ENCODE measurements at regions not wholly inside any gene's neighbourhood (a gene's known extent, or its start where the extent isn't known, plus 50 kb on each side); places are given as distances from the start of the nearest gene placed in this dataset.

DNA sequence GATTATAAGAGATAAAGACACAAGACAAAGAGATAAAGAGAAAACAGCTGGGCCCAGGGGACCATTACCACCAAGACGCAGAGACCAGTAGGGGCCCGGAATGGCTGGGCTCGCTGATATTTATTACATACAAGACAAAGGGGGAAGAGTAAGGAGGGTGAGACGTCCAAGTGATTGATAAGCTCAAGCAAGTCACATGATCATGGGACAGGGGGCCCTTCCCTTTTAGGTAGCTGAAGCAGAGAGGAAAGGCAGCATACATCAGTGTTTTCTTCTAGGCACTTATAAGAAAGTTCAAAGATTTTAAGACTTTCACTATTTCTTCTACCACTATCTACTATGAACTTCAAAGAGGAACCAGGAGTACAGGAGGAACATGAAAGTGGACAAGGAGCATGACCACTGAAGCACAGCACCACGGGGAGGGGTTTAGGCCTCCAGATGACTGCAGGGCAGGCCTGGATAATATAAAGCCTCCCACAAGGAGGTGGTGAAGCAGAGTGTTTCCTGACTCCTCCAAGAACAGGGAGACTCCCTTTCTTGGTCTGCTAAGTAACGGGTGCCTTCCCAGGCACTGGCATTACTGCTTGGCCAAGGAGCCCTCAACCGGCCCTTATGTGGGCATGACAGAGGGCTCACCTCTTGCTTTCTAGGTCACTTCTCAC lies 63.9 kb upstream of the ARL4D start:
- Histone ChIP-seq H3K4me3 (no peak overlapping the region), H3K36me3 (no peaks in the 10 kb centered on the region), H3K9me3 (no peaks in the 10 kb centered on the region), H3K27me3 (no peaks in the 10 kb centered on the region), H3K4me1 (peaks cover 0 to 9% (median 0%) of the 10 kb centered on the region in 4 donors), H3K27ac (no peak overlapping the region)
- no peak for DNase-seq
- TF ChIP-seq, protein P1, sequence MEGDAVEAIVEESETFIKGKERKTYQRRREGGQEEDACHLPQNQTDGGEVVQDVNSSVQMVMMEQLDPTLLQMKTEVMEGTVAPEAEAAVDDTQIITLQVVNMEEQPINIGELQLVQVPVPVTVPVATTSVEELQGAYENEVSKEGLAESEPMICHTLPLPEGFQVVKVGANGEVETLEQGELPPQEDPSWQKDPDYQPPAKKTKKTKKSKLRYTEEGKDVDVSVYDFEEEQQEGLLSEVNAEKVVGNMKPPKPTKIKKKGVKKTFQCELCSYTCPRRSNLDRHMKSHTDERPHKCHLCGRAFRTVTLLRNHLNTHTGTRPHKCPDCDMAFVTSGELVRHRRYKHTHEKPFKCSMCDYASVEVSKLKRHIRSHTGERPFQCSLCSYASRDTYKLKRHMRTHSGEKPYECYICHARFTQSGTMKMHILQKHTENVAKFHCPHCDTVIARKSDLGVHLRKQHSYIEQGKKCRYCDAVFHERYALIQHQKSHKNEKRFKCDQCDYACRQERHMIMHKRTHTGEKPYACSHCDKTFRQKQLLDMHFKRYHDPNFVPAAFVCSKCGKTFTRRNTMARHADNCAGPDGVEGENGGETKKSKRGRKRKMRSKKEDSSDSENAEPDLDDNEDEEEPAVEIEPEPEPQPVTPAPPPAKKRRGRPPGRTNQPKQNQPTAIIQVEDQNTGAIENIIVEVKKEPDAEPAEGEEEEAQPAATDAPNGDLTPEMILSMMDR (IDR thresholded peaks at IDR 0.05): no peak
- TF ChIP-seq POLR2A (IDR thresholded peaks at IDR 0.05): no peak

DNA sequence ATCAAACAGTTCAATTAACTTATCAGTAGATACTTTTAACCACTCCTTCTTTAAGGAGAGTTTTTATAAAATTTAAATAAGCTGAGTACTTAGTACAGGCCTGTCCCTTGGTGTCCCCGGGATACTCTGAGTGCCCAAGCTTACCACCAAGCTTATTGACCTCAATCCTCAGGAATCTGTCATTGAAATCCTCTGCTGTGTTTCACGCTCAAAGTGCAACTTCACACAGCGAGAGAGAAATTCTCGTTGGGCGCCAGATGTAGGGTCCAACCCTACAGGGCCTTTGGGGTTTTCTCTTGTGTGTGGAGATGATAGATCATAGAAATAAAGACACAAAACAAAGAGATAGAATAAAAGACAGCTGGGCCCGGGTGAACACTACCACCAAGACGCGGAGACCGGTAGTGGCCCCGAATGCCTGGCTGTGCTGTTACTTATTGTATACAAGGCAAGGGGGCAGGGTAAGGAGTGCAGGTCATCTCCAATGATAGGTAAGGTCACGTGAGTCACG lies 65.3 kb upstream of the ARL4D start:
- no peak overlapping the region for H3K27ac ChIP-seq
- no peaks in the 10 kb centered on the region for H3K36me3 ChIP-seq
- no peak for DNase-seq
- H3K4me3 ChIP-seq: no peak overlapping the region
- no peaks in the 10 kb centered on the region for H3K9me3 ChIP-seq
- TF ChIP-seq, protein P1 (IDR thresholded peaks at IDR 0.05): no peak
- no peak for TF ChIP-seq POLR2A (IDR thresholded peaks at IDR 0.05)
- H3K27me3 ChIP-seq: no peaks in the 10 kb centered on the region
- H3K4me1 ChIP-seq: peaks cover 0 to 9% (median 0%) of the 10 kb centered on the region in 4 donors

- Histone ChIP-seq H3K4me1 (peaks cover 0 to 9% (median 0%) of the 10 kb centered on the region in 4 donors), H3K9me3 (no peaks in the 10 kb centered on the region), H3K27me3 (no peaks in the 10 kb centered on the region), H3K27ac (no peak overlapping the region), H3K36me3 (no peaks in the 10 kb centered on the region), H3K4me3 (no peak overlapping the region)
- no peak for DNase-seq
- TF ChIP-seq, protein P1 (IDR thresholded peaks at IDR 0.05): no peak
- no peak for TF ChIP-seq POLR2A (IDR thresholded peaks at IDR 0.05)
These were observed 66.6 kb upstream of the ARL4D start for GRCh38 chr17:43332230-43332629.

DNA sequence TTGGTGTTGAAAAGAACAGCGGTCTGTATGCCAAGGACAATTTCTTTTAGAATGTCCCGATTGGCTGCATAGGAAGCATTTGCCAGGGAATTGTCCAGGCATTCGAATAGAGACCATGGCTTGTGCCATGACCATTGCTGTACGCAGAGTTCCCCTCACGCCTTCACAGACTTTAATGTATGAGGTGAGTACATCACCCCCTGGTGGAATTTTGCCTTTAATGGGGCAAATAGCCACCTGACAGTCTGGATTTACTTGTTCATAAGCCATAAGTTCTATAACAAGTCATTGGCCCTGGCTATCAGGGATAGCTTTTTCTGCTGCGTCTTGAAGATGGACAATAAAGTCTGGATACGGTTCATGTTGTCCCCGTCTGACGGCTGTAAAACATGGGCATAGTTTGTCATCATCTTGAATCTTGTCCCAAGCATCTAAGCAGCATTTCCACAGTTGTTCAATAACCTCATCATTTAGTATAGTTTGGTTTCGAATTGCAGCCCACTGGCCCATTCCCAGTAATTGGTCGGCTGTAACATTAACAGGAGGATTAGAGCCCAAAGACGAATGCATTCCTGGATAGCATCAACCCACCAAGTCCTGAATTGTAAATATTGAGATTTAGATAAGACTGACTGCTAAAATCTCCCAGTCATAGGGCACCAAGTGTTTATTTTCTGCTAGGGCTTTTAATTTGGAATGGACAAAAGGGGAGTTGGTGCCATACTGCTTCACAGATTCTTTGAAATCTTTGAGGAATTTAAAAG lies 67.7 kb upstream of the ARL4D start:
- H3K4me1 ChIP-seq: peaks cover 0 to 9% (median 0%) of the 10 kb centered on the region in 4 donors
- DNase-seq: no peak
- no peaks in the 10 kb centered on the region for H3K27me3 ChIP-seq

DNA sequence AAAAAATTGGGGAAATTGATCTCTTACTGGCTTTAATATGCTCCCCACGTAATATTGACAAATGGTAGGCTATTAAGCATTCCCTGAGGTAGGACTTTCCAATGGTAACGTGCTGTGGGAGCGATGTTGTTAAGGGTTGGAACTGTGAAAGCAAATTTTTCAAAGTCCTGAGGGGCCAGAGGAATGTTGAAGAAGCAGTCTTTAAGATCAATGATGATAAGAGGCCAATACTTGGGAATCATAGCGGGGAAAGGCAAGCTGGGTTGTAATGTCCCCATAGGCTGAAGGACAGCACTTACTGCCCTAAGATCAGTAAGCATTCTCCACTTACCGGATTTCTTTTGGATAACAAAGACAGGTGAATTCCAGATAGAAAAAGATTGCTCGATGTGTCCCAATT lies 69.6 kb upstream of the ARL4D start:
- H3K4me1 ChIP-seq: peaks cover 0 to 4% (median 0%) of the 10 kb centered on the region in 4 donors
- H3K4me3 ChIP-seq: no peak overlapping the region
- H3K36me3 ChIP-seq: no peaks in the 10 kb centered on the region
- no peak for DNase-seq
- TF ChIP-seq, protein P1 (IDR thresholded peaks at IDR 0.05): no peak
- no peaks in the 10 kb centered on the region for H3K9me3 ChIP-seq
- H3K27me3 ChIP-seq: no peaks in the 10 kb centered on the region
- no peak overlapping the region for H3K27ac ChIP-seq

More for the DNA sequence above, 67.7 kb upstream of the ARL4D start:
- Histone ChIP-seq H3K27ac (no peak overlapping the region), H3K4me3 (no peak overlapping the region), H3K36me3 (no peaks in the 10 kb centered on the region), H3K9me3 (no peaks in the 10 kb centered on the region)
- no peak for TF ChIP-seq POLR2A (IDR thresholded peaks at IDR 0.05)
- TF ChIP-seq, protein P1 (IDR thresholded peaks at IDR 0.05): no peak

Data from Peyer's patch (tissue), 4 donors.